Breast epithelium (tissue), 4 donors: ENCODE measurements at regions not wholly inside any gene's neighbourhood (a gene's known extent, or its start where the extent isn't known, plus 50 kb on each side); places are given as distances from the start of the nearest gene placed in this dataset.

ENCODE experiments used
- DNase-seq, 2 donors: peaks; one replicate each; pipeline ENCODE4 v3.0.0-alpha.2; 2019; ENCODE audit warnings: low spot score in 2 of 2
- H3K27ac ChIP-seq, 2 donors: fragments of 200-600 bp; sonication (generic) in 1 of 2; one replicate each; pipeline ENCODE4 v1.5.1; 2016 to 2019; ENCODE audit warnings: mild to moderate bottlenecking in 1 of 2
- H3K27me3 ChIP-seq, 2 donors: fragments of 200-600 bp; sonication (generic) in 1 of 2; one replicate each; pipeline versions ENCODE4 v1.5.1 to v1.6.0; 2017 to 2019; ENCODE audit warnings: control low read depth in 1 of 2, mild to moderate bottlenecking in 1 of 2
- H3K36me3 ChIP-seq: fragments of 200-600 bp; one replicate; pipeline ENCODE4 v1.5.1; 2019
- H3K4me1 ChIP-seq, 2 donors: fragments of 200-600 bp; sonication (generic); one replicate each; pipeline ENCODE4 v1.5.1; 2016 to 2019; ENCODE audit warnings: control low read depth in 1 of 2
- H3K4me3 ChIP-seq, 3 donors: fragments of 200-600 bp; sonication (generic); 1 replicate in 2 of 3; 2 replicates in 1 of 3; pipeline ENCODE4 v1.5.1; 2016 to 2019; ENCODE audit warnings: mild to moderate bottlenecking in 3 of 3, moderate library complexity in 2 of 3
- H3K9me3 ChIP-seq, 2 donors: fragments of 200-600 bp; sonication (generic) in 1 of 2; one replicate each; pipeline ENCODE4 v1.5.1; 2016 to 2019; ENCODE audit warnings: control low read depth in 1 of 2
- POLR2A ChIP-seq: fragments of 450-650 bp; IDR thresholded peaks from one replicate; pipeline ENCODE4 v1.6.1; 2016; ENCODE audit warnings: antibody characterized with exemption, mild to moderate bottlenecking, moderate library complexity
- POLR2AphosphoS5 ChIP-seq, 3 donors: sonication (generic); formaldehyde crosslinking; IDR thresholded peaks; one replicate each; pipeline ENCODE4 v1.6.1; 2017; ENCODE audit warnings: antibody characterized with exemption in 3 of 3
- intact Hi-C: fragments of 100-400 bp; cut with DNase I; formaldehyde crosslinking; loops from one replicate; pipeline ENCODE4 v1.15.1; 2023; ENCODE audit warnings: low total_unique reads
- TF ChIP-seq, protein P1 (sequence below), 3 donors: fragments of 450-650 bp; IDR thresholded peaks; one replicate each; pipeline ENCODE4 v1.5.1; 2016 to 2017; ENCODE audit warnings: antibody characterized with exemption in 3 of 3, mild to moderate bottlenecking in 3 of 3, moderate library complexity in 3 of 3

- no peak overlapping the region for H3K27ac ChIP-seq
- no peak overlapping the region for H3K4me3 ChIP-seq
- H3K9me3 ChIP-seq = no peaks in the 10 kb centered on the region
- H3K4me1 ChIP-seq = no peaks in the 10 kb centered on the region
- no peak for TF ChIP-seq POLR2A
- TF ChIP-seq, protein P1, sequence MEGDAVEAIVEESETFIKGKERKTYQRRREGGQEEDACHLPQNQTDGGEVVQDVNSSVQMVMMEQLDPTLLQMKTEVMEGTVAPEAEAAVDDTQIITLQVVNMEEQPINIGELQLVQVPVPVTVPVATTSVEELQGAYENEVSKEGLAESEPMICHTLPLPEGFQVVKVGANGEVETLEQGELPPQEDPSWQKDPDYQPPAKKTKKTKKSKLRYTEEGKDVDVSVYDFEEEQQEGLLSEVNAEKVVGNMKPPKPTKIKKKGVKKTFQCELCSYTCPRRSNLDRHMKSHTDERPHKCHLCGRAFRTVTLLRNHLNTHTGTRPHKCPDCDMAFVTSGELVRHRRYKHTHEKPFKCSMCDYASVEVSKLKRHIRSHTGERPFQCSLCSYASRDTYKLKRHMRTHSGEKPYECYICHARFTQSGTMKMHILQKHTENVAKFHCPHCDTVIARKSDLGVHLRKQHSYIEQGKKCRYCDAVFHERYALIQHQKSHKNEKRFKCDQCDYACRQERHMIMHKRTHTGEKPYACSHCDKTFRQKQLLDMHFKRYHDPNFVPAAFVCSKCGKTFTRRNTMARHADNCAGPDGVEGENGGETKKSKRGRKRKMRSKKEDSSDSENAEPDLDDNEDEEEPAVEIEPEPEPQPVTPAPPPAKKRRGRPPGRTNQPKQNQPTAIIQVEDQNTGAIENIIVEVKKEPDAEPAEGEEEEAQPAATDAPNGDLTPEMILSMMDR (IDR thresholded peaks at IDR 0.05) = no peak
- TF ChIP-seq POLR2AphosphoS5 (IDR thresholded peaks at IDR 0.05) = no peak
- no peaks in the 10 kb centered on the region for H3K36me3 ChIP-seq
- H3K27me3 ChIP-seq = no peaks in the 10 kb centered on the region
- intact Hi-C loops = no loop called here
- DNase-seq = no peak
Observed at GRCh38 chr15:35871282-35871681, 325.3 kb upstream of the DPH6 start.

DNA sequence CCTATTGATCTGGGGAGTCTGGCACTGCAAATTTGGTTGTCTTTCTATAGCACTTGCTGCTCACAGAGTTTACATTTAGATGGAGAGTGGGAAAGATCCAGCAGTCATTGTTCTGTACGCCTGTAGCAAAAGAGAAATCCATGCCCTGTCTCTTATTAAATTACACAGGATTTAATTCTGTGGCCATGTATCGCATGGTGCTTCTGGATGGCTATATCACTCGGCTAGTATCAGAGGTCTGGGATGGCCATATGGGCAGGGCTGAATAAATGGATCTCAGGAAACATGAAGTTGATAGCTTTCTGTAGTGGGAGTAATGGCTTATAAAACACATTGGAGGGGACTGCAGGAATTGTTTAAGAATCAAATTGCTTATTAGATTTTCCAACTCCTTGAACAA lies 325.8 kb upstream of the DPH6 start:
- Histone ChIP-seq H3K4me3 (no peak overlapping the region), H3K27ac (no peak overlapping the region), H3K27me3 (no peaks in the 10 kb centered on the region), H3K36me3 (no peaks in the 10 kb centered on the region), H3K4me1 (no peaks in the 10 kb centered on the region), H3K9me3 (no peaks in the 10 kb centered on the region)
- intact Hi-C loops = no loop called here
- no peak for DNase-seq
- TF ChIP-seq POLR2AphosphoS5 (IDR thresholded peaks at IDR 0.05) = no peak
- TF ChIP-seq POLR2A = no peak
- TF ChIP-seq, protein P1 (IDR thresholded peaks at IDR 0.05) = no peak

- Histone ChIP-seq H3K9me3 (no peaks in the 10 kb centered on the region), H3K4me1 (no peaks in the 10 kb centered on the region), H3K27me3 (no peaks in the 10 kb centered on the region), H3K36me3 (no peaks in the 10 kb centered on the region), H3K27ac (no peak overlapping the region), H3K4me3 (no peak overlapping the region)
- no peak for TF ChIP-seq POLR2A
- TF ChIP-seq, protein P1 (IDR thresholded peaks at IDR 0.05) = no peak
- TF ChIP-seq POLR2AphosphoS5 (IDR thresholded peaks at IDR 0.05) = no peak
- no peak for DNase-seq
- intact Hi-C loops = no loop called here
Observed at GRCh38 chr15:35872577-35872976, 326.6 kb upstream of the DPH6 start.

DNA sequence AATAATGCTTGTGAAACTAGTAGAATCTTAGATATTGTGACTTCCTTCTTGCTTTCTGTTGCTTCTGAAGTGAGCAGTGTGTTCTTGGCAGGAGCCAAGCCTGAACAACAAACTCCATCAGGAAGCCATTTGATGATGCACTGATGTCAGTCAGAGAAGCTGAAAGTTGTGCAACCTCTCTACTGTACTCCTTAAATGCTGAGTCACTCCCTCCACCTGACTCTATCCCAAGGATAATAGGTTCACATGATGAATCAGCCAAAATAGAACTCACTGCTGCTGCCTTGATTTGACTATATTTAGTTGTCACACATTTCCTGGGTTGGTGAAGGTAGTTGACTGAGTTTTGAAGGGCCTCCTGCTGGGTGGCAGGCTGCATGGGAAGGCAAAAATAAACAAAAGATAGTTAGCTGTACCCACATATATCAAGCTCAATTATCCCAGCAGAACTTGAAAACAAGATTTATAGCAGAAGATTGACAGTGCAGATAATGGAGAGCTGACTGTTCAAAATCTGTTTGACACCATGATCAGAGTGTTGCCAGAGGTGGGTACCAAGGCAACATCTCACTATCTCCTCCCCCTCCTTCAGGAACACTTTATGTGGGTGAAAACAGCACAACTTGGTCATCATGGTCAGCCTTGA lies 328.4 kb upstream of the DPH6 start:
- H3K9me3 ChIP-seq = no peaks in the 10 kb centered on the region
- intact Hi-C loops = no loop called here

GRCh38 chr15:35876762-35877161 lies 330.8 kb upstream of the DPH6 start:
- Histone ChIP-seq H3K4me3 (no peak overlapping the region), H3K9me3 (no peaks in the 10 kb centered on the region), H3K36me3 (no peaks in the 10 kb centered on the region), H3K27me3 (no peaks in the 10 kb centered on the region), H3K4me1 (no peaks in the 10 kb centered on the region), H3K27ac (no peak overlapping the region)
- intact Hi-C loops = no loop called here
- DNase-seq = no peak
- TF ChIP-seq POLR2A = no peak
- TF ChIP-seq, protein P1 (IDR thresholded peaks at IDR 0.05) = no peak
- TF ChIP-seq POLR2AphosphoS5 (IDR thresholded peaks at IDR 0.05) = no peak

More for the DNA sequence above, 328.4 kb upstream of the DPH6 start:
- DNase-seq = no peak
- Histone ChIP-seq H3K4me3 (no peak overlapping the region), H3K4me1 (no peaks in the 10 kb centered on the region), H3K36me3 (no peaks in the 10 kb centered on the region), H3K27me3 (no peaks in the 10 kb centered on the region), H3K27ac (no peak overlapping the region)
- TF ChIP-seq POLR2A = no peak

DNA sequence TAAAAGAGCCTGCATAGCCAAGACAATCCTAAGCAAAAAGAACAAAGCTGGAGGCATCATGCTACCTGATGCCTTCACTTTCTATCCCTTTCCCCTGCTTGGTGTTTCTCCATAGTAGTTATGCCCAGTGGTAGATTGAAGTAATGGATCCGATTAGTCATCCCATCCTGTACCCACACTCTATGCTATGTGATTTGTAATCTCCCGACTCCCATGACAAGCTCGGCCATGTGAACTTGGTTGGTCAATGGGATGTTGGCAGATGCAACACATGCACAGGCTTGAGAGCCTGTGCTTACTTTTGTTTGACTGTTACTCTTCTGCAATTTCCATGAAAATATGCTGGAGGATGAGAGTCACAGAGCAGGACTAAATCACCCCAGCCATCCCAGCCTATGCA lies 334.9 kb upstream of the DPH6 start:
- TF ChIP-seq, protein P1 (IDR thresholded peaks at IDR 0.05) = no peak
- TF ChIP-seq POLR2AphosphoS5 (IDR thresholded peaks at IDR 0.05) = no peak
- TF ChIP-seq POLR2A = no peak
- Histone ChIP-seq H3K27ac (no peak overlapping the region), H3K9me3 (no peaks in the 10 kb centered on the region), H3K27me3 (no peaks in the 10 kb centered on the region), H3K4me1 (no peaks in the 10 kb centered on the region), H3K36me3 (no peaks in the 10 kb centered on the region), H3K4me3 (no peak overlapping the region)
- intact Hi-C loops = no loop called here
- no peak for DNase-seq
